ENCODE measurements at regions not wholly inside any gene's neighbourhood (a gene's known extent, or its start where the extent isn't known, plus 50 kb on each side); places are given as distances from the start of the nearest gene placed in this dataset.

GRCh38 chr16:6672507-6672906 lies 660.1 kb upstream of the RBFOX1 start:
- DNase-seq (ENCODE audit: low spot score), result no peak

GRCh38 chr16:6667393-6667792 lies 665.3 kb upstream of the RBFOX1 start:
- DNase-seq (ENCODE audit: low spot score), result no peak

DNA sequence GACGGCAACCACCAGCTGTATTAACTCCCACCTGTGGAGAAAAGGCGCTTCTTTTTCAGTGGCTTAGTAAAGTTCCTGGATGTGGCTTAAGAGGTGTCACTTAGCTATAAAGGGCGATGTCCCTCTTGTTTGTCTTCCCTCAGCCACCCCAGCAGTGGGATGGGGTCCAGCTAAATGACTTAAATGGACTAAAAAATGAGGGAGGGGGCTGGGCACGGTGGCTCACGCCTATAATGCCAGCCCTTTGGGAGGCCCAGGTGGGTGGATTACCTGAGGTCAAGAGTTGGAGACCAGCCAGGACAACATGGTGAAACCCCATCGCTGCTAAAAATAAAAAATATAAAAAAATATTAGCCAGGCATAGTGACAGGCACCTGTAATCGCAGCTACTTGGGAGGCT lies 667.5 kb upstream of the RBFOX1 start:
- DNase-seq (ENCODE audit: low spot score), result no peak

- no peak for DNase-seq (ENCODE audit: low spot score)
Measured at GRCh38 chr16:6663668-6664067, 669.0 kb upstream of the RBFOX1 start.

- DNase-seq (ENCODE audit: low spot score), result no peak
Measured at GRCh38 chr16:6656760-6657159, 675.9 kb upstream of the RBFOX1 start.

DNA sequence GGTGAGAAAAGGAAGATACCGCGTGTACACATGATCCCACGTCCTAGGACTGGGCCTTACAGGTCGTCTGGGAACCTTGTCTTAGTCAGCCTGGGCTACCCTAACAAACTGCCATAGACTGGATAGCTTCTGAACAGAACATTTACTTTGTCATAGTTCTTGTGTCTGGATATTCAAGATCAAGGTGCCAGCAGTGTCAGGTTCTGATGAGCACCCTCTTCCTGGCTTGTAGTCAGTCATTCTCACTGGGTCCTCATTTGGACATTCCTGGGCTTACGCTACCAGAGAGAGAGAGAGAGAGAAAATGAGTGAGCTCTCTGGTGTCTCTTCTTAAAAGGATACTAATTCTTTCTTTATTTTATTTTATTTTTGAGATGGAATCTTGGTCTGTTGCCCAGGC lies 685.8 kb upstream of the RBFOX1 start:
- DNase-seq (ENCODE audit: low spot score), result no peak

GRCh38 chr16:6645768-6646568 lies 686.7 kb upstream of the RBFOX1 start:
- no peak for DNase-seq (ENCODE audit: low spot score)

GRCh38 chr16:6644916-6645315 lies 687.7 kb upstream of the RBFOX1 start:
- no peak for DNase-seq (ENCODE audit: low spot score)

DNA sequence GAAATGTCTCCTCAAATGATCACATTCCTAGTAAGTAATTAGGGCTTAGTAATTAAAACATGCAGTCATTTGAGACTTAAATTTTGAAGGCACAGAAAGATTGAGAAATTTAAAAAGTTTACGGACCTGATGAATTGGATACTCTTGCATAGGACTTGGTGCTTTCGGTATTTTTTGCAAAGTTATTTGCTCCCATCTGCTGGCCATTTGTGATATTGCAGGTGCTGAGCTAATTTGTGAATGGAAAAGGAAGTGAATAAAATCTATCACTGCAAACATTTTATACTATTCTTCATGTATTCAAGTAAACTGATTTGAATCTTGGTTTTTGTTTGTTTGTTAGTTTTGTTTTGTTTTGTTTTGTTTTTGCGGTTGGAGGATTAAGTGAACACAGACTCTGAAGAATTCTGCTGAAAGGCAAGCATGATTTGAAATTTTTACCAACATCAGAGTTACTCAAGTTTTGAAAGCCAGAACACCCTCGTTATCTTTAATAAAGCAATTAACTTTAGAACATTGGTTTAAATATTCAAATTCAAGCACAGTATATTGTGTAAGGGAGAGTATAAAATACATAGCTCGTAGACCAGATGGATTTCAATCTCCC lies 689.5 kb upstream of the RBFOX1 start:
- DNase-seq (ENCODE audit: low spot score), result peak; percentile 51

DNA sequence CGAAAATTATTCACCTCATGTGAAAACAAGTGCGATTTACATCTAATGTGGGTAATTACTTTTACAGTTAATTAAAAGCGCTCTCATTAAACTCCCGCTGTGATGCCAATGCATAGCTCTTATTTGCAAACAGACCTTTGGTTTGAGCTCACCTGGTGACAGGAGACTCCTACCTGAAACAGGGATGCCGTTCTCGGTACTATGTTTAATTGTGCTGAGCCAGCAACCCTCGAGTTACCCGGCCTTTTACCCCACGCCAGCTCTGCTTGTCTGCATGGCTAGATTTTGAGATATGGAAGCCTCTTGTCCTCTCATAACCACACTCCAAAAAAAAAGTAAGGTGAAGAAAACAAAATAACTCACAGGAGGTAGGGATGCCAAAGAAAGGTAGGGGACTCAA lies 690.4 kb upstream of the RBFOX1 start:
- no peak for DNase-seq (ENCODE audit: low spot score)

DNA sequence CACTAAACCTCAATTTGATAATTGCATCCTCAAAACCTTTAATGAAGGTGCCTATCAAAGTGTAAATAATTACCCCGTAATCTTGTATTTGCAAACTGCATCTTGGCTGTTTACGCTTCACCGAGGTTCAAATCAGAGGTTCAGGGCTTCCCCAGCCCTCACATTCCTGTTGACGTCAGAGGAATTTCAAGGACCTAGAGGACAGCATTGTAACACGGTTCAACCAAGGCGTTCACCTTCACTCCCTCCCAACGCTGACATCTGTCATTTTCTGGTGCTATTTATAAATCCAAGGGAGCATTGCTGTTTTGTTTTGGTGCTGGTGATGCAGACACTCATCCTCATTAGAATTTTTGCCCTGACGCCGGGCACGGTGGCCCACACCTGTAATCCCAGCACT lies 691.6 kb upstream of the RBFOX1 start:
- DNase-seq (ENCODE audit: low spot score), result no peak

- DNase-seq (ENCODE audit: low spot score), result no peak
Measured at GRCh38 chr16:6636457-6636856, 696.2 kb upstream of the RBFOX1 start.

GRCh38 chr16:6634151-6634550 lies 698.5 kb upstream of the RBFOX1 start:
- DNase-seq (ENCODE audit: low spot score), result no peak

DNA sequence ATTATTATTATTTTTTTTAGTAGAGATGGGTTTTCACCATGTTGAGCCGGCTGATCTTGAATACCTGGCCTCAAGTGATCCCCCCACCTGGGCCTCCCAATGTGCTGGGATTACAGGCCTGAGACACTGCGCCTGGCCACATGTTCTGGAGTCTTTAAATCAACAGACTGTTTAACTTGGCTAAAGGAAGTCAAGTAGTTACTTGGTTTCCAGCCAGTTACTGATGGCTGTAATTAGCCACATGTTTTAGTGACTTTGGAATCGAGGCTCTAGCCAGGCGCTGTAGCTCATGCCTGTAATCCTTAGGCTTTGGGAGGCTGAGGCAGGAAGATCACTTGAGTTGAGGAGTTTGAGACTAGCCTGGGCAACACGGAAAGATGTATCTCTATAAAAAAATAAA lies 699.2 kb upstream of the RBFOX1 start:
- DNase-seq (ENCODE audit: low spot score), result no peak

DNA sequence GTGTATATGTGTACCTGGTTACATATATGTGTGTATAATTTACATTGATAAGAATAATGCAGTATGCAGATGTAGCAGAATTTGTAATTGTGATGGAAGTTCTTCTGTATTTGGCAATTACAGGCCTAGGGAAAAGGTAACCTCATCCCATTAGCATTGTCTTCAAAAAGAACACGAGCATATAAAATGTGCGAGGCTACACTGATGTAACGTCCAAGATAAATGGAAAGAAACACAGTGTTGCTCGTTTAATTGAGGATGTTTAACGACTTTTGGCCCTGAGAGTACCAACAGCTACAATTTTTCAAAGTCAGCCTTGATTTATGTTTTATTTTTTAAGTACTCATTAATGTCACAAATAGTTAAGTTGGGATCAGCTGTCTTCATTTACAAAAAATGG lies 703.5 kb upstream of the RBFOX1 start:
- DNase-seq (ENCODE audit: low spot score), result no peak

DNA sequence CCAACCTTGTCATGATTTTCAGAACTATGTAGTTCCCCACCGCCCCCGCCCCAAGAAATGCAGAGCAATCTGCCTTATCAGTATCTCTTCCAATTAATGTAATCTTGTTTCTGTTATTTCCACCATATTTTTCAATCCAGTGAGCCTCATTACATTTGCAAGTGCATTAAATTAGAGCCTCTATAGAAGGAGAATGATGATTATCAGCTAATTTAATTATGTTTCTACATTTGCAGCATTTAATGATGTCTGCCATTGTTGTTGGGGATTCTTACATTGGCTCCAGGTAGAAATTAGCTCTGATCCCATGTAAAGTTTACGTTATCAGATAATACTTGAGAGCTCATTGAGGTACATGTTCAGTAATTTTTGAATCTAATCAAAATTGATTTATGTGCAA lies 707.0 kb upstream of the RBFOX1 start:
- DNase-seq (ENCODE audit: low spot score), result no peak

DNA sequence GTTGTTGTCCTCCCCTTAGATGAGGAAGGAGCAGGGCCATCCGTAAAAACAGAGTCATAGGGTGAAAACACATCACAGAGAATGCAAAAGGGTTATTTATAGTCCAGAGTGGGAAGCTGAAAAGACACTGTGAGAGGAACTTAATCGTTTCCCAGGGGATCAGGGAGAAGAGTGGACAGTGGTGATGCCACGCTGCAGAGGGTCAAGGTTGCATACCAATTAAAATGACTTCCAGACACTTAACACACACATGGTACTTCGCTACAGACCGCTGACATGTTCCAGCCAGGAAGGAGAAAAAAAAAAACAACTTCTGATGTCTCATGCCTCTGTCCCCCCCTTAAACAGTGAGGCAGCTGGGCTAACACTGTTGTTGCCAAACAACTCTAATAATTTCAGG lies 713.8 kb upstream of the RBFOX1 start:
- no peak for DNase-seq (ENCODE audit: low spot score)

DNA sequence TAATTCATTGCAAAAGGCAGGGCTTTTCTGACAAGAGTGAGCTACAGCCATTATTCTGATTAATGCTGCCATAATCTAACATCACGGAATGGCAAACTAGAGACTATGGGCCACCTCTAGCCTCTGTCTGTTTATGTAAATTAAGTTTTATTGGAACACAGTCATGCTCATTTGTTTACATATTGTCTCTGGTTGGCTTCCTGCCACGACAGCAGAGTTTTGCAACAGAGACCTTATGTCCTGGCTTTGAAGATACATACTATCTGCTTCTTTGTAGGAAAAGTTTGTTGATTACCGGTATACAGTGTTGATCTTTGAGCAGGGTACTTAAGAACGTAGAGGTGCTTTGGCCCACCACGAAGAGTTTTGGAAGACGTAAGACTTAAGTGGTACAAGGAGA lies 715.9 kb upstream of the RBFOX1 start:
- DNase-seq (ENCODE audit: low spot score), result no peak

- no peak for DNase-seq (ENCODE audit: low spot score)
Measured at GRCh38 chr16:6615636-6616035, 717.0 kb upstream of the RBFOX1 start.

DNA sequence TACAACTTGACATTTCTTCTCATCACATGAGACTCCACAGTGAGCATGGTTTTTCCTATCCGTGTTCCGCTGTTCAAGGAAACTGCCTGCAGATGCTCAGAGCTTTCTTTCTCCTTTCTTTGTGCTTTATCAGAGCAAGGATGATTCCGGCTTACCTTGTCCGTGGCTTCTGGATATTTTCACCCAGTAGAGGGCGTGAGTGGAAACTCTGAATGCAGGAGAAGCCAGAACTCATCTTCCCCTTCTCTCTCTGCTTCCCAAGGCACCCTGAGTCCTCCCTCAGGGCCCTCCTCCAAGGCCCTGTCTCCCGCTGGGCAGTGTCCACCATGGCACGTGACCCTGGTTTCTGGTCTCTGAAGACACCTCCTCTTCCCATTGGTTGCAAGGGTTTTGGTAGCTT lies 721.1 kb upstream of the RBFOX1 start:
- DNase-seq (ENCODE audit: low spot score), result no peak

DNA sequence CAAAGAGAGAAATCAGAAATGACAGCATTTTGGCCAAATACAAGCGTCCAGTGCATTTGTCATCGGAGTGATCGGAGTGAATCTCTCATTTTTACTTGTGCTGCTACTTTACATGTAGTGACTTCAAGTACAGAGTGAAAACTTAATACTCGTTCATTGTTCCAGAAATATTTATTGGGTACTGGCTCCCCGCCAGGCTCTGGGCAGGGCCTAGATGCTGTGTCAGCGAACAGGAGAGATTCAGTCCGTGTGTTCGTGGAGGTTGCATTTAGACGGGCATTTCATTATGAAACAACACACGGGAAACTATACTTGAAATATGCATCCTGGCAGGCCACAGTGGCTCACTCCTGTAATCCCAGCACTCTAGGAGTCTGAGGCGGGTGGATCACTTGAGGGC lies 727.2 kb upstream of the RBFOX1 start:
- DNase-seq (ENCODE audit: low spot score), result no peak

DNA sequence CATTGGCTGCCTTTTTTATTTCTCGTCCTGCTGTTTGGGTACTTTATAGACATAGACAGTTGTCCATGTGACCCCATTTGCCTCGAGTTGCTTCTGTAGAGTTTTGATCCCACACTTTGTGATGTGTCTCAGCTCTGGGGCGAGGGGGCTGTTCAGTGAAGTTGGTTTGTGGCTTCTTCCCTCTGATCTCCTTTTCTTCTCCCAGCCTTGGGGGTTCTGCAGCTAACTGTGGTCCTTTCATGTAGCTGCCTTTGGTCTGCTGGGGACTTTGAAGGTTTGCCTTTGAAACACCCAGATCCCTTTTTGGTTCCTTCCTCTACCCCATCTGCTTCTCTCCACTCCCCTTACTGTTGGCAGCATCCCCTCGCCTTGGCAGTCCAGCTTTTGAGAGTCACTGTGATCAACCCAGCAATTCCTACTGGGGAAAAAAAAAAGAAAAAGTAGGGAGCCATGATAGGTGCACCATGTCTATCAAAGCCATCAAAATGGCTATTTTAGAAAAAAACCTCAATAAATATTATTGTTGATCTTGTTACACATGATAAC lies 728.8 kb upstream of the RBFOX1 start:
- DNase-seq (ENCODE audit: low spot score), result no peak

DNA sequence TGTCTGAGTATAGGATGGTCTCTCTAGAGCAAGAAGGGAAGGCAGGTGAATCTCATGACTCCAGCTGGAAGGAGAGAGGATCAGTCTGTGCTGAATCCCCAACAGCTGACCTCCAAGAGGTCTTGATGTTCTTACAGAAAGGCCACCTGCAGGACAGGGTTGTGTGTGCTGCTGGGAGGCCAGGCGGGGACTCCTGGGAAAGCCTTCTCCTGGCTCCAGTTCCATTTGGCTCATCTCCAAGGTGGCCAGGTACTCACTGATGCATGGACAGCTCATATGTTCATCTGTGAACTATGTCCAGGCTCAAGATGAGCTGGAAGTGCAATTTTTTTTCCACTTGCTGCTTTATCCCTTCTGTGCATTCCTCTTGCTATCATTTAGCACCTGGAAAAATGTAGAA lies 730.2 kb upstream of the RBFOX1 start:
- DNase-seq (ENCODE audit: low spot score), result no peak

- no peak for DNase-seq (ENCODE audit: low spot score)
Measured at GRCh38 chr16:6600167-6600566, 732.5 kb upstream of the RBFOX1 start.

All from ureter (tissue), 1 donor.